GM10248 (cell line): ENCODE measurements at regions not wholly inside any gene's neighbourhood (a gene's known extent, or its start where the extent isn't known, plus 50 kb on each side); places are given as distances from the start of the nearest gene placed in this dataset.

Experiments
- CTCF ChIA-PET: fragments of 300-600 bp; sonication (Branson Sonifier 250); formaldehyde crosslinking; extraction: SDS; loops from one replicate; lab custom pipeline; 2021; ENCODE audit warnings: antibody characterized with exemption; lab: Yijun Ruan, JAX
- POLR2A ChIA-PET: fragments of 350-650 bp; sonication (Branson Sonifier 250); formaldehyde crosslinking; extraction: SDS; loops from one replicate; lab custom pipeline; 2020; ENCODE audit warnings: antibody characterized with exemption; lab: Yijun Ruan, JAX
- DNase-seq: peaks from one replicate; pipeline ENCODE4 v3.0.0; 2012; ENCODE audit errors: extremely low spot score
- TF ChIP-seq, protein P1 (sequence below): IDR thresholded peaks from 2 replicates; pipeline ENCODE4 v1.5.1; 2012; ENCODE audit warnings: mild to moderate bottlenecking, low read depth; ENCODE audit errors: extremely low read depth, missing control alignments, control extremely low read depth

DNA sequence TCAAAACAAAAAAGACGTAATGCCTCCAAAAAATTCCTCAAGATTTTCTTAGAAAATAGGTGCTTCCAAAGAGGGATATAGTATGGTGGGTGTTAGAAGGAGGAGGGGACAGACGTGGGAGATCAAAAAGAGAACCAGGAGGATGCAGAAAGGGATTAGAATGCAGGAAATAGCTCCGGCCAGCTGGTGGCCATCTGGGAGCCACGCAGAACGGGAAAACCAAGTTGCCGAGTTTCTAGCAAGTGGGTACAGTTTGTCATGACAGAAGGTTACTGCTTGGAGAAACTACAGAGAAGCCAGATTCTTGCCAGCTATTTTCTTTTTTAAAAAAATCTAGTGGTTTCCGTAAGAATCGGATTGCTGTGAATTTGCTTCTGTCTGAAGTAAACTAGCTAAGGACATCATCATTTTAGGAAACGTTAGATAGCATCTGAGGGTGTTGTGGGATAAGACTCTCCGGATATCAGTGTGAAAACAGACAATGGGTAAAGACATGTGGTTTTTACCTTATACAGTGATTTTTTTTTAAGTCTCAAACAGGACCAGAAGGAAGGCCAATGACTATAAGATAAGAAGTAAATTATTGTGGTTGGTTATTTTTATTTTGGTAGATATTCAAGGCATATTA, 104.9 kb downstream of the HSPH1 start:
- TF ChIP-seq, protein P1, sequence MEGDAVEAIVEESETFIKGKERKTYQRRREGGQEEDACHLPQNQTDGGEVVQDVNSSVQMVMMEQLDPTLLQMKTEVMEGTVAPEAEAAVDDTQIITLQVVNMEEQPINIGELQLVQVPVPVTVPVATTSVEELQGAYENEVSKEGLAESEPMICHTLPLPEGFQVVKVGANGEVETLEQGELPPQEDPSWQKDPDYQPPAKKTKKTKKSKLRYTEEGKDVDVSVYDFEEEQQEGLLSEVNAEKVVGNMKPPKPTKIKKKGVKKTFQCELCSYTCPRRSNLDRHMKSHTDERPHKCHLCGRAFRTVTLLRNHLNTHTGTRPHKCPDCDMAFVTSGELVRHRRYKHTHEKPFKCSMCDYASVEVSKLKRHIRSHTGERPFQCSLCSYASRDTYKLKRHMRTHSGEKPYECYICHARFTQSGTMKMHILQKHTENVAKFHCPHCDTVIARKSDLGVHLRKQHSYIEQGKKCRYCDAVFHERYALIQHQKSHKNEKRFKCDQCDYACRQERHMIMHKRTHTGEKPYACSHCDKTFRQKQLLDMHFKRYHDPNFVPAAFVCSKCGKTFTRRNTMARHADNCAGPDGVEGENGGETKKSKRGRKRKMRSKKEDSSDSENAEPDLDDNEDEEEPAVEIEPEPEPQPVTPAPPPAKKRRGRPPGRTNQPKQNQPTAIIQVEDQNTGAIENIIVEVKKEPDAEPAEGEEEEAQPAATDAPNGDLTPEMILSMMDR, result no peak
- ChIA-PET POLR2A (no interaction called here), CTCF (interaction anchor here (0.8 to 2.0 kb wide), 2 partner anchors 10 to 11 kb away, joined by 3 to 13 read pairs; no protein-coding TSS in a partner anchor)
- DNase-seq, result no peak

DNA sequence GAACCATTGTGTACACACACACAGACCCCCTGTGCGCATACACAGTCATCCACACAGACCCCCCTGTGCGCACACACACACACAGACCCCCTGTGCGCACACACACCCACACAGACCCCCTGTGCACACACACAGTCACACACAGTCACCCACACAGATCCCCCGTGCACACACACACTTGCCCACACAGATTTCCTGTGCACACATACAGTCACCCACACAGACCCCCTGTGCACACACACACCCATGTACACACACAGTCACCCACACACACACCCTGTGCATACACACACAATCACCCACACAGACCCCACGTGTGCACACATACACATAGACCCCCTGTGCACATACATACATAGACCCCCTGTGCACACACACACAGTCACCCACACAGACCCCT, 106.1 kb downstream of the HSPH1 start:
- no peak for DNase-seq
- POLR2A ChIA-PET, result no interaction called here
- TF ChIP-seq, protein P1, result no peak
- CTCF ChIA-PET, result interaction anchor here (2.0 kb wide), 1 partner anchor 10 kb away, joined by 13 read pairs; no protein-coding TSS in a partner anchor

DNA sequence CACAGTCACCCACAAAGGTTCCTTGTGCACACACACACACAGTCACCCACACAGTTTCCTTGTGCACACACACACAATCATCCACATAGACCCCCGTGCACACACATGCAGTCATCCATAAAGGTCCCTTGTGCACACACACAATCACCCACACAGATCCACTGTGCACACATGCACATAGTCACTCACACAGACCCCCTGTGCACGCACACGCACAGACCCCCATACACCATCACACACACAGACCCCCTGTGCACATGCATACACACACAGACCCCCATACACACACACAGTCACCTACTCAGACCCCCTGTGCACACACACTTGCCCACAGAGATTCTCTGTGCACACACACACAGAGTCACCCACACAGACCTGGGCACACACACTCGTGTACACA, 107.1 kb downstream of the HSPH1 start:
- ChIA-PET CTCF (no interaction called here), POLR2A (no interaction called here)
- TF ChIP-seq, protein P1, result no peak
- no peak for DNase-seq

DNA sequence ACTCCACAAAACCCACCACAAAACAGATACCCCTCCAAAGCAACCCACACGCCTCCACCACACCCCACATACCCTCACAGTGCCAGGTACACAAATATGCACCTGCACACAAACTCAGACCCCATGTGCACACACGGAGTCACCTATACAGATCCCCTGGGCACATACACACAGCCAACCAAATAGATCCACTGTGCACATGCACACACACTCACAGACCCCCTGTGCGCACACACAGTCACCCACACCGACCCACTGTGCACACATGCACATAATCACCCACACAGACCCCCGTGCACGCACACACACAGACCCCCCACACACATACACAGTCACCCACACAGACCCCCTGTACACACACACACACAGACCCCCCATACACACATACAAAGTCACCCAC, 107.8 kb downstream of the HSPH1 start:
- DNase-seq, result no peak
- POLR2A ChIA-PET, result no interaction called here
- TF ChIP-seq, protein P1, result no peak
- CTCF ChIA-PET, result interaction anchor here (0.7 to 0.9 kb wide), 2 partner anchors 9 to 12 kb away, joined by 3 to 4 read pairs; no protein-coding TSS in a partner anchor

DNA sequence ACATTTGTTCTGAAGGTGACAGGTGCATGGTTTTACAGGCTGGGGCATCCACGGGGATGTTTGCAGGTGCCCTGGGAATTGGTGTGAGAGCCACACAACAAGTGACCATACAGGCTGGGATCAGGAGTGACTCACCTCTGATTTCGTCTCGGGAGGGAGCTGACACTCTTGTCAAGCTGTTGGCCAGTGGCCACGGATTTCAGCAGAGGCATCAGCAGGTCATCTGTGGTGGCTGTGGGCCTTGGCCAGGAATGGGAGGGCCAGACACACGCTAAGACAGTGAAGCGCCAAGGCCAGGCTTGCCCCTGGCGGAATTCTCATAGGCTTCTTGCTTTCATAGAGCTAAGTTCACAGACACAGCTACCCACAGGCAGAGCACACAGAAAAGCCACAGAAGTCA, 108.6 kb downstream of the HSPH1 start:
- CTCF ChIA-PET, result interaction anchor here (0.7 to 2.0 kb wide), 4 partner anchors 8 to 74 kb away, joined by 3 to 6 read pairs (median 4); no protein-coding TSS in a partner anchor
- no peak for DNase-seq
- POLR2A ChIA-PET, result no interaction called here
- TF ChIP-seq, protein P1, result no peak

DNA sequence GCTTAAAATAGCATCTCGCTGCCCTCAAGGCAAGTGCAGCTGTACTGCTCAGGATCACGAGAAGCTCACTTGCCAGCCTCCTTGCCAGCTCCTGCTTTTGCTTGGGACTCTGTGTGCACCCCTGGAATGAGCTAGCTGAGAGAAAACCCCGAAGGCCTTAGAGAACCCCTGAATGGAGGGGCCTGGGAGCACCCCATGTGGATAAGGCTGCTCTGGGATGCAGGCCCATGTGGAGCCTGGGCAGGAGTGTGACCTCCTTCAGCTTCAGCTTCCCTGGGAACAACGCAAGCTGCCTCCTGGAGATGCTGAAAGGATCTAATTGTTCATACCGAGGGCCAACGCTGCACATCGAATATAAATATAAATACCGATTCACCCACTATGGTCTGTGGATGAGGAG, 109.2 kb downstream of the HSPH1 start:
- ChIA-PET CTCF (interaction anchor here (0.8 to 2.0 kb wide), 2 partner anchors 9 to 73 kb away, joined by 3 to 6 read pairs; no protein-coding TSS in a partner anchor), POLR2A (no interaction called here)
- TF ChIP-seq, protein P1, result no peak
- no peak for DNase-seq
